Progenitor cell of endocrine pancreas (in vitro differentiated cells): ENCODE measurements at regions not wholly inside any gene's neighbourhood (a gene's known extent, or its start where the extent isn't known, plus 50 kb on each side); places are given as distances from the start of the nearest gene placed in this dataset.

Experiments
- DNase-seq: peaks from one replicate; pipeline ENCODE4 v3.0.0; 2021; ENCODE audit warnings: low spot score; ENCODE audit not compliant: unreplicated experiment
- H3K27ac Mint-ChIP-seq: 2 replicates; pipeline ENCODE4 v1.8.0; 2021; ENCODE audit warnings: mild to moderate bottlenecking, moderate library complexity, mixed read lengths
- H3K27me3 Mint-ChIP-seq: 2 replicates; pipeline ENCODE4 v1.8.0; 2021; ENCODE audit warnings: mixed read lengths
- H3K36me3 Mint-ChIP-seq: 2 replicates; pipeline ENCODE4 v1.8.0; 2022; ENCODE audit warnings: mixed read lengths; ENCODE audit not compliant: insufficient read depth
- H3K4me1 Mint-ChIP-seq: 2 replicates; pipeline ENCODE4 v1.8.0; 2021; ENCODE audit warnings: low read depth, mixed read lengths
- H3K4me3 Mint-ChIP-seq: 2 replicates; pipeline ENCODE4 v1.8.0; 2021; ENCODE audit warnings: low read depth, mild to moderate bottlenecking, moderate library complexity, mixed read lengths
- H3K9me3 Mint-ChIP-seq: 2 replicates; pipeline ENCODE4 v1.8.0; 2021; ENCODE audit warnings: low read depth, mixed read lengths
- CTCF ChIP-seq: fragments of 200-600 bp; sonication (generic); IDR thresholded peaks from one replicate; pipeline ENCODE4 v1.5.0; 2021; ENCODE audit warnings: antibody characterized with exemption, mild to moderate bottlenecking; ENCODE audit not compliant: unreplicated experiment

- Mint-ChIP-seq H3K27me3 (no peaks in the 10 kb centered on the region), H3K36me3 (no peaks in the 10 kb centered on the region)
- no peak for DNase-seq
Measured at GRCh38 chr6:92848459-92848858, 570.9 kb downstream of the EPHA7 start.

DNA sequence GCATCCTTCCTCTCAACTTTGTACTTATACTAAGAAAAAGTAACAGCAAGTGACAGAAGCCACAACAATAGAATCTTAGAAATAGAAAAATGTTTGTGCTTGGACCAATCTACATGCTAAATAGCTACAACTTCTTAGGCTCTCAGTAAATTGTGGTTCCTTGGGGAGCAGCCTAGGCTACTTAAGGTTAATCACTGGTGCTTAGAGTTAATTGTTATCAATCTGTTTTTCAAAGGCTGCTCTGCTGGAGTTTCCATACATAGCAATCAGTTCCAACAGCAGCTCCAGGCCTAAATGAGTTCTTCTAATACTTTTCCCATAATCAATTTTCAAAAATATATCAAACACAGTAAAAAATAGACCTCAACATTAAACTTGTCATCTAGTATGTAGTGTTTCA, 571.4 kb downstream of the EPHA7 start:
- no peaks in the 10 kb centered on the region for H3K4me1 Mint-ChIP-seq
- H3K4me3 Mint-ChIP-seq, result no peak overlapping the region
- TF ChIP-seq CTCF, result no peak
- DNase-seq, result no peak
- H3K9me3 Mint-ChIP-seq, result no peaks in the 10 kb centered on the region
- H3K27me3 Mint-ChIP-seq, result no peaks in the 10 kb centered on the region
- H3K36me3 Mint-ChIP-seq, result no peaks in the 10 kb centered on the region
- H3K27ac Mint-ChIP-seq, result no peak overlapping the region

More at GRCh38 chr6:92848459-92848858, 570.9 kb downstream of the EPHA7 start:
- Mint-ChIP-seq H3K9me3 (no peaks in the 10 kb centered on the region), H3K4me1 (no peaks in the 10 kb centered on the region), H3K27ac (no peak overlapping the region), H3K4me3 (no peak overlapping the region)
- no peak for TF ChIP-seq CTCF

GRCh38 chr6:92840246-92840930, 579.0 kb downstream of the EPHA7 start:
- no peaks in the 10 kb centered on the region for H3K4me1 Mint-ChIP-seq
- no peaks in the 10 kb centered on the region for H3K9me3 Mint-ChIP-seq
- DNase-seq, result no peak
- H3K4me3 Mint-ChIP-seq, result no peak overlapping the region
- TF ChIP-seq CTCF, result no peak
- no peaks in the 10 kb centered on the region for H3K27me3 Mint-ChIP-seq
- H3K27ac Mint-ChIP-seq, result no peak overlapping the region
- H3K36me3 Mint-ChIP-seq, result no peaks in the 10 kb centered on the region

DNA sequence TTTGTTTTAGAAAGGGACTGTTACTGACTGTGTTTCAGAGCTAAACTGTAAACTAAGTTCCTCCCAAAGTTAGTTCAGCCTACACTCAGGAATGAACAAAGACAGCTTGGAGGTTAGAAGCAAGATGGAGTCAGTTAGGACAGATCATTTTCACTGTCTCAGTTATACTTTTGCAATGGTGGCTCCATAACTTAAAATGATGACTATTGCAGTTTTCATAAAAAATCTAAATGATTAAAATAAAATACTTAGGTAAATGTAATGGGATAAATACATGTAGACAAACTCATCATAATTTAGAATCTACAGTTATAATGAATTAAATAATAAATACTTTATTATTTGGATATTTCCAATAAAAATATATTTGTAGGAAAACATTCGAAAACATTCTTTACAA, 590.6 kb downstream of the EPHA7 start:
- Mint-ChIP-seq H3K36me3 (no peaks in the 10 kb centered on the region), H3K27ac (no peak overlapping the region), H3K4me3 (no peak overlapping the region), H3K27me3 (no peaks in the 10 kb centered on the region), H3K4me1 (no peaks in the 10 kb centered on the region), H3K9me3 (peaks cover 4% of the 10 kb centered on the region)
- no peak for DNase-seq
- TF ChIP-seq CTCF, result no peak

- H3K36me3 Mint-ChIP-seq, result no peaks in the 10 kb centered on the region
- H3K27ac Mint-ChIP-seq, result no peak overlapping the region
- H3K9me3 Mint-ChIP-seq, result peaks cover 4% of the 10 kb centered on the region
- no peaks in the 10 kb centered on the region for H3K27me3 Mint-ChIP-seq
- H3K4me1 Mint-ChIP-seq, result no peaks in the 10 kb centered on the region
- DNase-seq, result no peak
- TF ChIP-seq CTCF, result no peak
- H3K4me3 Mint-ChIP-seq, result no peak overlapping the region
Measured at GRCh38 chr6:92827104-92827503, 592.3 kb downstream of the EPHA7 start.
